ENCODE measurements at regions not wholly inside any gene's neighbourhood (a gene's known extent, or its start where the extent isn't known, plus 50 kb on each side); places are given as distances from the start of the nearest gene placed in this dataset.

- Mint-ChIP-seq H3K27me3 (ENCODE audit: insufficient read depth, unreplicated experiment) (no peaks in the 10 kb centered on the region), H3K4me1 (ENCODE audit: low read depth, unreplicated experiment) (no peaks in the 10 kb centered on the region), H3K27ac (ENCODE audit: unreplicated experiment) (no peak overlapping the region), H3K9me3 (ENCODE audit: unreplicated experiment) (peaks cover 10% of the 10 kb centered on the region), H3K36me3 (ENCODE audit: insufficient read depth, unreplicated experiment) (no peaks in the 10 kb centered on the region), H3K4me3 (ENCODE audit: unreplicated experiment) (no peak overlapping the region)
- Histone ChIP-seq H3K9me3 (0 out of 2 replicates have a peak, but pooled peaks cover 5% of the 10 kb centered on the region), H3K36me3 (ENCODE audit: control insufficient read depth, insufficient read depth, low read length) (no peaks in the 10 kb centered on the region), H3K4me3 (ENCODE audit: low read depth, low read length) (no peak overlapping the region), H3K4me1 (no peaks in the 10 kb centered on the region), H3K27me3 (replicated peaks; ENCODE audit: control insufficient read depth, insufficient read depth, low read length) (no peaks in the 10 kb centered on the region)
- no peak for DNase-seq
- no peak for TF ChIP-seq CTCF (IDR thresholded peaks at IDR 0.05; ENCODE audit: insufficient read depth in 1 of 2, low read depth in 1 of 2, low read length in 1 of 2, severe bottlenecking in 1 of 2, unreplicated experiment in 1 of 2)
- POLR2A ChIA-PET: no interaction called here
- CTCF ChIA-PET: no interaction called here
- no TSS peak for BruUV-seq (replicated peaks)
- intact Hi-C loops (cut with micrococcal nuclease; ENCODE audit: unreplicated experiment): no loop called here
Observed at GRCh38 chr2:133739039-133739438, 170.8 kb upstream of the NCKAP5 start.

DNA sequence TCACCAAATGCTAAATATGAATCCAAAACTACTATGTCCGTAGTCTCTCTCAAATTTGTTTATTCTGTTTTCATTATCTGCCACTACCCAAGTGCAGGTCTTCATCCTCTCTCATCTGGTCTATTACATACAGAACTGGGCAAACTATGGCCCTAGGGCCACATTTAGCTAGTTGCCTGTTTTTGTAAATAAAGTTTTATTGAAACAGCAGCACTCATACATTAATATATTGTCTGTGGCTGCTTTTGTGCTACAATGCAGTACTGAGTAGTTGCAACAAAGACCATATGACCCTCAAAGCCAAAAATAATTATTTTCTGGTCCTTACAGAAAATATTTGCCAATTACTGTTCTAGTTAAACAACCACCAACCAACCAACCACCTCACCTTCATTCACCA is 172.2 kb upstream of the NCKAP5 start:
- Histone ChIP-seq H3K4me1 (no peaks in the 10 kb centered on the region), H3K36me3 (ENCODE audit: control insufficient read depth, insufficient read depth, low read length) (no peaks in the 10 kb centered on the region), H3K27me3 (replicated peaks; ENCODE audit: control insufficient read depth, insufficient read depth, low read length) (no peaks in the 10 kb centered on the region), H3K9me3 (0 out of 2 replicates have a peak, but pooled peaks cover 5% of the 10 kb centered on the region), H3K4me3 (ENCODE audit: low read depth, low read length) (no peak overlapping the region)
- DNase-seq: no peak
- ChIA-PET CTCF (no interaction called here), POLR2A (no interaction called here)
- no peaks in the 10 kb centered on the region for H3K36me3 Mint-ChIP-seq (ENCODE audit: insufficient read depth, unreplicated experiment)
- BruUV-seq (replicated peaks): no TSS peak
- no peak overlapping the region for H3K4me3 Mint-ChIP-seq (ENCODE audit: unreplicated experiment)
- peaks cover 10% of the 10 kb centered on the region for H3K9me3 Mint-ChIP-seq (ENCODE audit: unreplicated experiment)
- H3K27me3 Mint-ChIP-seq (ENCODE audit: insufficient read depth, unreplicated experiment): no peaks in the 10 kb centered on the region
- H3K4me1 Mint-ChIP-seq (ENCODE audit: low read depth, unreplicated experiment): no peaks in the 10 kb centered on the region
- H3K27ac Mint-ChIP-seq (ENCODE audit: unreplicated experiment): no peak overlapping the region
- TF ChIP-seq CTCF (IDR thresholded peaks at IDR 0.05; ENCODE audit: insufficient read depth in 1 of 2, low read depth in 1 of 2, low read length in 1 of 2, severe bottlenecking in 1 of 2, unreplicated experiment in 1 of 2): no peak
- intact Hi-C loops (cut with micrococcal nuclease; ENCODE audit: unreplicated experiment): no loop called here

- Mint-ChIP-seq H3K4me1 (ENCODE audit: low read depth, unreplicated experiment) (no peaks in the 10 kb centered on the region), H3K9me3 (ENCODE audit: unreplicated experiment) (no peaks in the 10 kb centered on the region), H3K4me3 (ENCODE audit: unreplicated experiment) (no peak overlapping the region), H3K27ac (ENCODE audit: unreplicated experiment) (no peak overlapping the region), H3K36me3 (ENCODE audit: insufficient read depth, unreplicated experiment) (no peaks in the 10 kb centered on the region), H3K27me3 (ENCODE audit: insufficient read depth, unreplicated experiment) (no peaks in the 10 kb centered on the region)
- no peak for TF ChIP-seq CTCF (IDR thresholded peaks at IDR 0.05; ENCODE audit: insufficient read depth in 1 of 2, low read depth in 1 of 2, low read length in 1 of 2, severe bottlenecking in 1 of 2, unreplicated experiment in 1 of 2)
- Histone ChIP-seq H3K36me3 (ENCODE audit: control insufficient read depth, insufficient read depth, low read length) (no peaks in the 10 kb centered on the region), H3K4me1 (no peaks in the 10 kb centered on the region), H3K9me3 (no peaks in the 10 kb centered on the region), H3K27me3 (replicated peaks; ENCODE audit: control insufficient read depth, insufficient read depth, low read length) (no peaks in the 10 kb centered on the region), H3K4me3 (ENCODE audit: low read depth, low read length) (no peak overlapping the region)
- BruUV-seq (replicated peaks): no TSS peak
- intact Hi-C loops (cut with micrococcal nuclease; ENCODE audit: unreplicated experiment): no loop called here
- CTCF ChIA-PET: no interaction called here
- POLR2A ChIA-PET: no interaction called here
- DNase-seq: no peak
Observed at GRCh38 chr2:133748007-133748700, 179.9 kb upstream of the NCKAP5 start.
